Suppressor macrophage treated with lipopolysaccharide for 1 hour (primary cell): ENCODE measurements at regions not wholly inside any gene's neighbourhood (a gene's known extent, or its start where the extent isn't known, plus 50 kb on each side); places are given as distances from the start of the nearest gene placed in this dataset.

ENCODE experiments used
- DNase-seq, 3 donors: peaks; one replicate each; pipeline ENCODE4 v3.0.0-alpha.2; 2020 to 2022

GRCh38 chr2:226256709-226257376 is 542.8 kb downstream of the IRS1 start:
- DNase-seq, result no peak

- no peak for DNase-seq
Measured at GRCh38 chr2:226256237-226256636, 543.4 kb downstream of the IRS1 start.

GRCh38 chr2:226251661-226252060 is 548.0 kb downstream of the IRS1 start:
- no peak for DNase-seq

DNA sequence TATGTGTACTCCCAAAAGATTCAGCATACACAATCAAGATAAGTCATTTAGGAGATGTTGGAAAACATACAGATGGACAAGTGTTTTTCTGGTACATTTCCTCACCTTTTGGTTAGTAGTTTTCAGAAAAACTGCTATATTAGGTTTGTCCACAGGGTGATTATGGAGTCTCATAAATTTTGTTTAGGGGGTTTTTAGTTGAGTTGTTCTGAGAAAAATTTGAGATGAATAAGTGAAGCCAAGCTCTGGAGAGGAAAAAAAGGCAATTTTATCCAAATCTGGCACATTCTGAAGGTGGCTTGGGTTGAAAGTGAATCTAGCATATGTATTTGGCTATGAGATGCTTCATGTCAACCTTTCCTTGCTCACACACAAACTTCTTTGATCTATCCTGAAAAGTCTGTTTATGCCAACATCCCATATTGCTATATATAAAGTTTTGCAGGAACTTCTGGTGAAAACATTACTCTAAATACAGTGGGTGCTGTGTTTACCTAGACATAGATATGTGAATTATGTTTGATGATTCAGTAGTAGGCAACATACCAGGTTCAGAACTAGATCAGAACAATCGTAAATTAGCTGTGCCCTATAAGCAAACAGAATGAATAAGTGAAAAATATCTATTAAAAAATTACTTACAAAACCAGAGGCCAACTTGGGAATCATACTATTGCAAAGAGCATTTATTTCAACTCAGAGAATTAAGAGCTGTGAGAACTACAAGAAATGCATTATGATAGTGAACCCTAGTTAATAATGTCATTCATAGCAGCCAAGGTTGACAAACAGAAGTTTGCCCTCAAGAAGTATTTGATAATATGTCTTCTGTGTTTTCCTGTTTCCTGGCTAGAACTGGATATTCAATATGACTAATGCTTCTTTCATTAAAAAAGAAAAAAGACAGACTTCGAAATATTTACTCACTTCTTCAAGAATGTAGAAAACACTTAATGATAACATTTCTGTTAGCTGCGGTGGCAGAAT is 552.0 kb downstream of the IRS1 start:
- no peak for DNase-seq

- DNase-seq, result peak in 1 of 3 donors; percentile 16
Measured at GRCh38 chr2:226234187-226234586, 565.4 kb downstream of the IRS1 start.

DNA sequence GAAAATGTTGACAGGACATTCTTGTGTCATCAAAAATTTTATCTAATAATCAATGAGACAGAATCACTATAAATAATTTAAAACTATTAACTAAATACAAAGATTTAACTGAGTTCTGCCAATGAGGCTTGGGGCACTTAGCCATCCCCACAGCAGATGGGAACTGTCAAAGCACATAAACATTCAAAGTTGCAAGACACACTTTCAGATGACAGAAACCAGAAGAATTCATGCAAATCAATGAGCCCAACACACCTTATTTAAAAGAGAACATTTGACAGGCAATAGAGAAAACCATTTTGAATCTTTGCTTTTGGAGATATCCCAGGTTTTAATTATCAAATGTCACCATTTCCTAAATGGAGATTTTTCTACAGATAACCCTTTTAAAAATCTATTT is 566.2 kb downstream of the IRS1 start:
- no peak for DNase-seq

- DNase-seq, result no peak
Measured at GRCh38 chr2:226228080-226228479, 571.5 kb downstream of the IRS1 start.

GRCh38 chr2:226227341-226227740 is 572.3 kb downstream of the IRS1 start:
- DNase-seq, result no peak

DNA sequence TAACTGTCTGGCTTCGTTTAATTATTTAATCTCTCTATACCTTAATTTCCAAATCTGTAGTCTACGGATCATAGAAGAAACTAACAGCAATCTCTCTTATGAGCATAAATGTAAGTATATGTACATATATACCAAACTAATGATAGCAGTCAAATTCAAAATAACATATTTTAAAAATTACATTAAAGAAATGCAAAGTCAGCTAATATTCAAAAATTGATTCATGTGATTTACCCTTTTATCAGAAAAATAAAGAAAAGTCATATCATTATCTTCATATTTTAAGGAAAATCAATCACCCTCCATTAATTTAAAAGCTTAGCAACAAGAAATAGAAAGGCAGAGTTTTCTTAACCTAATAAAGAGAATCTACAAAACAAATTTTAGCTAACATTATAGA is 575.9 kb downstream of the IRS1 start:
- DNase-seq, result no peak

DNA sequence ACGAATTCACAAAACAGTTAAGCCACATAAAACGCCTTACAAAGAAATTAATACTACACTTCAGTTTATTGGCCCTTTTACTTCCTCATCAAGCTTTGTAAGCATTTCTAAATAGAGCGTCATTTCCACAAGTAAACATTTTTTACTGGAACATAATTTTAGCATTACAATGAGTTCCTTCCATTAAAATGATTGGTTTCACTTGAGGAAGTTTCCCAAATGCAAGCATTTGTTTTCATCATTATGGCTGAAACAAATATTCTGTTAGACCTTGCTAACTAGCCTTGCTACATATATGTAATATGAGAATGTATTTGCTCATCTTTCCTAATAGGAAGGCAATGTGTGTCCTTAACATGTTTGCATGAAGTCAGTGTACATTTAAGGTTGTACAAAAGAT is 579.1 kb downstream of the IRS1 start:
- no peak for DNase-seq

DNA sequence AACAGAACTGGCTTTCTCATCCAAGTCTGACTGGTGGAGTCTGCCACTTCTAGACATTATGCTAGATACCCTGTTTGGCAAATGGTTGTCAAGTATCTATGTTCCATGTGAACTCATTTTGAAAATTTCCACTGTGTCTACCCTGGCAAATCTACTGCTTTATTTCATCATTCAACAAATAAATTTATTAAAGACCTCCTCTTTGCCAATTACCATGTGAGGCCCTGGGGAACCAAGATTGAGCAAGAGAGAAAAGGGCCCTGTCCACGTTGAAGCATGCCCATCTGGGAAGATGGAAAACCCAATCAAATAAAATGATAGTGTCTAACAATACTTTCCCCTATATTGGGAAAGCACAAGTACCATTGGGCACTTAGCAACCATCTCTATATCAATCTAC is 582.4 kb downstream of the IRS1 start:
- DNase-seq, result no peak

DNA sequence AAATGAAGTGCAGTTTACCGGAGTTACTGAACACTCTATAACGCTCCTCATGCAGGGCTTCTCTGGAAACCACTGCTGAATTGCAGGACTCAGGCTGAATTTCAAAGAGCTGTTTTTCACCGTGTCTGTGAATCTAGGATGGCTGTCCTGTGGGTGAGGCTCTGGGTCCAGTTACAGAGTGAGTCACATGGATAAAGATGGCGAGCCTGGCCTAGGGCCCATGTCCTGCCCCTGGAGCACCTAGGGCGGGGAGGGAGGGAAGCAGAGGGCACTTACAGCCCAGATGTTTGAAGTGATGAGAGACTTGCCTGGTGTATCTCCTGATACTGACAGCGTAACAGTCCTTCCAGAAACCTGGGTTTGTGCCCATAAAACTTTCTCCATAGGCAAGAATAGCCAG is 583.0 kb downstream of the IRS1 start:
- DNase-seq, result no peak

DNA sequence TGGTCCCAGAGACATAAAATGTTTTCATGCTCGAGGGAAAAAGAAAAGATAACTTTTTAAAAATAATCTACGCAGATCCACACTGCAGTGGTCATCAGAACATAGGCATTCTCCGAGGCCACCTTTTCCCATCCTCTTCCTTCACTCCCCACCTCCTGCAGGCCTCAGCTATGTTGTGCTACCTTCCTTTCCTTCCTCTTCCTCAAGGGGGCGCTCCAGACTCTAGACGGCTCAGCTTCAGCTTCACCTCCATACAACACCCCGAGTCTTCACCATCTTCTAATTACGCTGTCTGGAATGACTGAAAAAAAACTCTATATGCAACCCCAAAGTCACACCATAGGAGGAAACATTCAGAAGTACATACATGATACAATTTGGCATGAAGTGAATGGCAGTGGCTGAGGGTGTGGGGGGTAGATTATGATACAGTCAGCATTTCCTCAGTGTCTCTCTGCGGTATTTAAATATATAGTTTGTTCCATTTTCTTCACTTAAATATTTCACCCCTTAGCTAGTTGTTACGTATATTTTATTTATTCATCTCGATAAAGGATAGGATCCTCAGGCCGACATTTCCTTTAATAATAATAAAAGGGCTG is 583.6 kb downstream of the IRS1 start:
- DNase-seq, result peak; percentile 51 to 72 (median 69)

- DNase-seq, result no peak
Measured at GRCh38 chr2:226213717-226214116, 585.9 kb downstream of the IRS1 start.

DNA sequence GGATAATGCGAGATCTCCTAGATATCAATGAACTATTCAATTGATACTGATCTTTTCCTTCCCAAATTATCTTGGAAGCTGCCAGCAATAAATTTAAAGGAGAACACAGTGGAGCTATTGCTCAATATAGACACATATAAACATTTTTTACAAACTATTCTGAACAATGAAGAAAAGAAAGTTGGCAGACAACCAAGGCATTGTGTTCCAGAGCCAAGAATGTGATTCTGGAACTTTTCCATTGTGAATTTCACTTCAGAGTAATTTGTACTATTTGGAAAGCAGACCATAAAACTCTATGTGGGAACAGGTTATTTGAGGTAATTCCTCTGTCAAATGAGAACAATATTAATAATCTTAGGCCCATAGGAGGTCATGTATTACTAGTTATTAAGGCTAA is 588.2 kb downstream of the IRS1 start:
- DNase-seq, result no peak

DNA sequence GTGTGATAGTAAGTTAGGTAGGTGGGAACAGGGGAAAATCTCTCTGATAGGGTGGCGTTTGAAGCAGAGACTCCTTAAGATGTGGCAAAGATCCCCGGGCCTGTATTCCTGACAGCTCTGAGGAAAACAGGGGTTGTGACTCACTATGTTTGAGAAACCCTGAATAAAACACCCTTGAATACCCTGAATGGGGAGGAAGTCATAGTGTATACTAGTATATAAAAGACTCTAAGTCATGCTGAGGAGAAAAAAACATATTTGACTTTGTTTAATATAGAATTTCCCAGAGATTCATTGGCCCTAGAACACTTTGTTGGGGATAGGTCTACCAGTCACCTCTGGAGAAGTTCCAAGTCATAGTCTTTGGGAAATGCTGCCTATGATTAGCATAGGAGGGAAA is 590.9 kb downstream of the IRS1 start:
- DNase-seq, result no peak

DNA sequence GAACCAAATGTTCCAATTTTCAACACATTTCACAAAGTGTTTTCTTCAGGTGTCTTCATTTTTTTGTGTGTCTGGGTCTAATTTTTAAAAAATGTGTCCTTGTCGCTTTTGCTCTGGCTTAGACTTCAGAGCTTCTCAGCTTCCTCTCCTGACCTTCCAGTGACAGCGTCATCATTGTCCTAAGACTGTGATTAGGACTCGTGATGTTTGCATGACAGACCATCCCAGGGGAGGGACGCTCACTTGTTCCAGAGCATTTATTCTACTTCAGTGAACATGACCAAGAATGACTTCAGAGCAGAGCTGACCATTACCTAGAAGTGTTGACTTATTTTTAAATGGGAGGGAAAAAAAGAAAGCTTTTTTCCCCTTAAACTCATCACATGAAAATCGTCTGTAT is 591.9 kb downstream of the IRS1 start:
- no peak for DNase-seq

- DNase-seq, result no peak
Measured at GRCh38 chr2:226199555-226199954, 600.1 kb downstream of the IRS1 start.

DNA sequence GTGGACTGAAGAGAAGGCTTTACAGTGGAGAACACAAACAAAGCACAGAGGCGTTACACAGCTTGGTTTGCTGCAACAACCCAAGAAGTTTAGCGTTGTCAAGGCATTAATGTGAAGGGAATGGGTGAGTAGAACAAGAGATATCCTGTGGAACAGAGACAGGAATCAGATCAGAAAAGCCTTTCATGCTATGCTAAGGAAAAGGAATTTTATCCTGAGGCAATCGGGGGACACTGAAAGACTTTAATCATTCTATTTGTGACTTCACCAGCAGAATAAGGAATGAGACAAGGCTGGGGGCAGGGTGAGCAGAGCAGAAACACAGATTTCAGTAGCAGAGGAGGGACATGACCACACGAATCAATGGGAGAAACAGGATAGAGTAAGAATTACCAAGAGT is 600.7 kb downstream of the IRS1 start:
- no peak for DNase-seq

- DNase-seq, result no peak
Measured at GRCh38 chr2:226190479-226191252, 609.0 kb downstream of the IRS1 start.

- DNase-seq, result no peak
Measured at GRCh38 chr2:226189061-226189460, 610.6 kb downstream of the IRS1 start.

GRCh38 chr2:226187616-226188015 is 612.0 kb downstream of the IRS1 start:
- no peak for DNase-seq

DNA sequence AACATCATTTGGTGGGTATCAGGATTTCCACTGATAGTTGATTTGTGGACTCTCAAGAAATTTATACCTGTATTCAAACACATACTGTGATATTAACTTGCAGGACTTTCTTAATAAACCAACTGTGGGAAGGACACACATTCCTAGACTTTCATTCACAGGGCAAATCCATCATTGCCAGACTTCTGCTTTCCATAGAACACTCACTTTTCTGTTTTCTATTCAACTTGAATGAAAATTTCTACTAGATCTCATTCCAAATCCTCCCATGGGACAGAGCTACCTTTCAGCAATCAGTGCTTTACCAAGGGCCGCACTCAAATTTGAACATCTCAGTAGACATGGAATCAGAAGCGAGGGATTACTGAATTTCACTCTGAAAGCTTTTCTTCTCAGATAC is 612.5 kb downstream of the IRS1 start:
- no peak for DNase-seq
